ENCODE measurements at regions not wholly inside any gene's neighbourhood (a gene's known extent, or its start where the extent isn't known, plus 50 kb on each side); places are given as distances from the start of the nearest gene placed in this dataset.

- no peak overlapping the region for H3K4me3 ChIP-seq
- H3K4me1 ChIP-seq: no peaks in the 10 kb centered on the region
- intact Hi-C loops (cut with DNase I; ENCODE audit: low total_unique reads): no loop called here
These were observed 118.9 kb downstream of the RDH14 start for GRCh38 chr2:18441583-18441982.

DNA sequence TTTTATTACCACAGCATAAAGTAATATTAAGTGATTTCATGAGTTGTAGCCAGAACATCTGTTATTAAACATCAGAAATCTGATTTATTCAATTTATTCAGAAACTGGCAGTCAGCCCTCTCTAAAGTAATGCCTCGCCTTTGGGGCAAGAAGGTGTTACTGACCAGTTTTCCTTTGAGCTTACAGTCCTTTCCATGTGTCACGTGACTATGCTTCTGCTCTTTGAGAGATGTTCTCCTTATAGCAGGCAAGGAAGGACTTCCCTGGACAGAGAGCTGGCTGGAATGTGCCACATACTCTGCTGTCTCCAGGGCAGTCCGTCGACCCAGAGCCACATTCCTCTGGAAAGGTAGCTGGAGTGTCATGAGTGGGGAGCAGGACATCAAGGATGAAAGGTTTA lies 119.7 kb downstream of the RDH14 start:
- TF ChIP-seq CTCF (IDR thresholded peaks at IDR 0.05): no peak
- TF ChIP-seq POLR2A (IDR thresholded peaks at IDR 0.05): no peak
- no peak for TF ChIP-seq POLR2AphosphoS5 (IDR thresholded peaks at IDR 0.05)
- intact Hi-C loops (cut with DNase I; ENCODE audit: low total_unique reads): no loop called here
- Histone ChIP-seq H3K9me3 (no peaks in the 10 kb centered on the region), H3K4me1 (no peaks in the 10 kb centered on the region), H3K27ac (peak overlapping the region in 1 of 2 donors; percentile 48), H3K27me3 (no peaks in the 10 kb centered on the region), H3K36me3 (no peaks in the 10 kb centered on the region), H3K4me3 (no peak overlapping the region)
- no peak for DNase-seq (ENCODE audit: low spot score in 2 of 2)

More at GRCh38 chr2:18441583-18441982, 118.9 kb downstream of the RDH14 start:
- no peaks in the 10 kb centered on the region for H3K36me3 ChIP-seq
- DNase-seq (ENCODE audit: low spot score in 2 of 2): no peak
- no peak overlapping the region for H3K27ac ChIP-seq
- H3K27me3 ChIP-seq: no peaks in the 10 kb centered on the region
- no peaks in the 10 kb centered on the region for H3K9me3 ChIP-seq
- TF ChIP-seq POLR2A (IDR thresholded peaks at IDR 0.05): no peak
- no peak for TF ChIP-seq CTCF (IDR thresholded peaks at IDR 0.05)
- no peak for TF ChIP-seq POLR2AphosphoS5 (IDR thresholded peaks at IDR 0.05)

DNA sequence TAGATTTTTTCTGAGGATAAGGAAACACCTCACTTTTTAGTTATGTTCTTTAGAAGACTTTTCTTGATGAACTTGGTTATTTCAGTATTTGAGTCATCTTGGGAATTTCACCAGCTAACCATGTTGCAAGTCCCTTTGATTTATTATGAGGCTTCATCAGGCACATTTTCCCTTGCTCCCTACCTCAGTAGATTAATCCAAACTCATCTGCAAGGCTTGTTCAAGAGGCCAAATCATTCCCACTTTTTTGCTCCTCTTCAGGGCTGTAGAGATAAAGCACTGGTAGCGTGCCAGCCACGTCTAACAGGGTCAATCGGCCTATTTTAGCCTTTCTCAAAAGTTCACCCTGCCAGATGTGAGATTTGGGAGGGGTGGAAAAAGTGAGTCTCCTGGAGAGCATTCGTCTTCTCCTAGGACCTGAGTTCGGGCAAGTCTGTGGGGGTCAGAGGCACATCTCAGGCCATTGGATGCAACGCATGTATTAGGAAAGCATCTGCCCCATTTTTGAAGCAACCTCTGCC lies 120.3 kb downstream of the RDH14 start:
- no peak overlapping the region for H3K4me3 ChIP-seq
- DNase-seq (ENCODE audit: low spot score in 2 of 2): no peak
- H3K27ac ChIP-seq: peak overlapping the region in 1 of 2 donors; percentile 32
- H3K9me3 ChIP-seq: no peaks in the 10 kb centered on the region
- no peaks in the 10 kb centered on the region for H3K36me3 ChIP-seq
- H3K4me1 ChIP-seq: no peaks in the 10 kb centered on the region
- TF ChIP-seq POLR2AphosphoS5 (IDR thresholded peaks at IDR 0.05) (peak; percentile 7 to 69 (median 53)), POLR2A (IDR thresholded peaks at IDR 0.05) (no peak), CTCF (IDR thresholded peaks at IDR 0.05) (no peak)
- H3K27me3 ChIP-seq: no peaks in the 10 kb centered on the region
- intact Hi-C loops (cut with DNase I; ENCODE audit: low total_unique reads): no loop called here

GRCh38 chr2:18439716-18440115 lies 120.7 kb downstream of the RDH14 start:
- intact Hi-C loops (cut with DNase I; ENCODE audit: low total_unique reads): no loop called here
- no peak overlapping the region for H3K4me3 ChIP-seq

GRCh38 chr2:18437909-18438308 lies 122.5 kb downstream of the RDH14 start:
- no peak for DNase-seq (ENCODE audit: low spot score in 2 of 2)
- Histone ChIP-seq H3K27me3 (no peaks in the 10 kb centered on the region), H3K27ac (no peak overlapping the region), H3K9me3 (no peaks in the 10 kb centered on the region), H3K36me3 (no peaks in the 10 kb centered on the region), H3K4me1 (no peaks in the 10 kb centered on the region), H3K4me3 (no peak overlapping the region)
- no peak for TF ChIP-seq POLR2AphosphoS5 (IDR thresholded peaks at IDR 0.05)
- no peak for TF ChIP-seq POLR2A (IDR thresholded peaks at IDR 0.05)
- no peak for TF ChIP-seq CTCF (IDR thresholded peaks at IDR 0.05)
- intact Hi-C loops (cut with DNase I; ENCODE audit: low total_unique reads): no loop called here

More at GRCh38 chr2:18439716-18440115, 120.7 kb downstream of the RDH14 start:
- TF ChIP-seq CTCF (IDR thresholded peaks at IDR 0.05): no peak
- no peak for TF ChIP-seq POLR2AphosphoS5 (IDR thresholded peaks at IDR 0.05)
- no peak for TF ChIP-seq POLR2A (IDR thresholded peaks at IDR 0.05)
- no peaks in the 10 kb centered on the region for H3K9me3 ChIP-seq
- no peaks in the 10 kb centered on the region for H3K36me3 ChIP-seq
- no peaks in the 10 kb centered on the region for H3K27me3 ChIP-seq
- H3K27ac ChIP-seq: peak overlapping the region in 1 of 2 donors; percentile 23
- no peaks in the 10 kb centered on the region for H3K4me1 ChIP-seq
- DNase-seq (ENCODE audit: low spot score in 2 of 2): no peak

Data from breast epithelium (tissue), 4 donors.